ENCODE measurements at regions not wholly inside any gene's neighbourhood (a gene's known extent, or its start where the extent isn't known, plus 50 kb on each side); places are given as distances from the start of the nearest gene placed in this dataset.

- TF ChIP-seq HIC1 (tag by site-specific recombination; IDR thresholded peaks at IDR 0.05) (no peak), ZBTB7A (tag by site-specific recombination; IDR thresholded peaks at IDR 0.05; ENCODE audit: low read depth) (no peak)
These were observed 434.8 kb upstream of the DPH6 start (continued) for GRCh38 chr15:35980719-35981118.

- no peak for TF ChIP-seq PRDM2 (tag by site-specific recombination; IDR thresholded peaks at IDR 0.05; ENCODE audit: borderline replicate concordance)
- no peak for TF ChIP-seq OVOL3 (tag by site-specific recombination; IDR thresholded peaks at IDR 0.05)
- no peak for TF ChIP-seq ZNF157 (tag by site-specific recombination; IDR thresholded peaks at IDR 0.05)
- no peak for TF ChIP-seq ELK4 (IDR thresholded peaks at IDR 0.05; ENCODE audit: borderline replicate concordance, low read depth, low read length)
- TF ChIP-seq ZNF776 (tag by site-specific recombination; IDR thresholded peaks at IDR 0.05; ENCODE audit: borderline replicate concordance): no peak
- TF ChIP-seq ZNF530 (tag by site-specific recombination; IDR thresholded peaks at IDR 0.05; ENCODE audit: low read depth): no peak
- no peak for TF ChIP-seq KLF8 (tag by site-specific recombination; IDR thresholded peaks at IDR 0.05)
- no peak for TF ChIP-seq ZNF473 (tag by site-specific recombination; IDR thresholded peaks at IDR 0.05)
- TF ChIP-seq ZNF114 (tag by site-specific recombination; IDR thresholded peaks at IDR 0.05): no peak
- no peak for TF ChIP-seq PBX3 (CRISPR knock-in tag; IDR thresholded peaks at IDR 0.05)
- no peak for TF ChIP-seq ZNF433 (tag by site-specific recombination; IDR thresholded peaks at IDR 0.05; ENCODE audit: low read depth)
- TF ChIP-seq ZNF660 (tag by site-specific recombination; IDR thresholded peaks at IDR 0.05): no peak
- TF ChIP-seq ZNF692 (tag by site-specific recombination; IDR thresholded peaks at IDR 0.05): no peak
- H3K36me3 ChIP-seq (ENCODE audit: control insufficient read depth in 2 of 2, insufficient read depth in 1 of 2, low read length in 2 of 2): no peaks in the 10 kb centered on the region
- H3K9me3 ChIP-seq (ENCODE audit: control insufficient read depth, insufficient read depth, low read depth, low read length): no peaks in the 10 kb centered on the region
- CTCF ChIA-PET: interaction anchor here (0.6 kb wide), 1 partner anchor 19 kb away, joined by 3 read pairs; no protein-coding TSS in a partner anchor
- POLR2A ChIA-PET: no interaction called here
- no peak overlapping the region for H3K4me3 ChIP-seq (ENCODE audit: low read depth, low read length)
- H3K4me1 ChIP-seq (ENCODE audit: control insufficient read depth, insufficient read depth, low read length): no peaks in the 10 kb centered on the region
- H3K27ac ChIP-seq (ENCODE audit: extremely low read depth, low read depth, low read length): no peak overlapping the region
These were observed 440.3 kb upstream of the DPH6 start for GRCh38 chr15:35986191-35986721.

Data from HEK293 (cell line).